Keratinocyte (primary cell): ENCODE measurements at regions not wholly inside any gene's neighbourhood (a gene's known extent, or its start where the extent isn't known, plus 50 kb on each side); places are given as distances from the start of the nearest gene placed in this dataset.

Experiments used
- DNase-seq: peaks from one replicate; pipeline ENCODE4 v3.0.0-alpha.2; 2011; ENCODE audit warnings: low read depth, missing footprints, low spot score
- FAIRE-seq: peaks from 2 replicates; lab custom pipeline; 2011; peaks lifted over from hg19 to GRCh38; lab: Jason Lieb, UNC
- H2AFZ ChIP-seq: 2 replicates; pipeline ENCODE4 v1.6.0; 2012; ENCODE audit warnings: low read length, control low read depth, inconsistent platforms; ENCODE audit not compliant: control insufficient read depth
- H3K27ac ChIP-seq: 2 replicates; pipeline ENCODE4 v1.5.1; 2011; ENCODE audit warnings: low read length; ENCODE audit not compliant: control insufficient read depth, insufficient read depth
- H3K27me3 ChIP-seq: 3 replicates; pipeline ENCODE4 v1.6.0; 2011; ENCODE audit warnings: low read length; ENCODE audit not compliant: control insufficient read depth, insufficient read depth; ENCODE audit errors: extremely low read depth
- H3K36me3 ChIP-seq, 2 experiments: 2 replicates in 1 of 2; 3 replicates in 1 of 2; pipeline ENCODE4 v1.5.1; 2011; ENCODE audit warnings: low read length in 2 of 2, mild to moderate bottlenecking in 1 of 2; ENCODE audit not compliant: control insufficient read depth in 2 of 2, insufficient read depth in 2 of 2; ENCODE audit errors: extremely low read depth in 1 of 2
- H3K4me1 ChIP-seq: 3 replicates; pipeline ENCODE4 v1.5.1; 2011; ENCODE audit warnings: low read length; ENCODE audit not compliant: control insufficient read depth, insufficient read depth; ENCODE audit errors: extremely low read depth
- H3K4me2 ChIP-seq: 3 replicates; pipeline ENCODE4 v1.6.0; 2011; ENCODE audit warnings: low read depth, low read length; ENCODE audit not compliant: control insufficient read depth, insufficient read depth; ENCODE audit errors: extremely low read depth
- H3K4me3 ChIP-seq, 3 experiments: fragments of 200-600 bp in 1 of 3; sonication (generic) in 1 of 3; 2 replicates in 2 of 3; 3 replicates in 1 of 3; pipeline ENCODE4 v1.5.1; 2011 to 2016; ENCODE audit warnings: low read length in 3 of 3, mild to moderate bottlenecking in 3 of 3, control low read depth in 2 of 3, inconsistent platforms in 1 of 3, low read depth in 1 of 3, mixed read lengths in 1 of 3, mixed run types in 1 of 3, moderate library complexity in 1 of 3; ENCODE audit not compliant: control insufficient read depth in 2 of 3, insufficient read depth in 2 of 3; ENCODE audit errors: extremely low read depth in 1 of 3
- H3K79me2 ChIP-seq: 2 replicates; pipeline ENCODE4 v1.6.0; 2012; ENCODE audit warnings: low read length; ENCODE audit not compliant: control insufficient read depth, insufficient read depth
- H3K9ac ChIP-seq: 3 replicates; pipeline ENCODE4 v1.6.0; 2011; ENCODE audit warnings: low read length; ENCODE audit not compliant: control insufficient read depth, insufficient read depth; ENCODE audit errors: extremely low read depth
- H3K9me1 ChIP-seq: 3 replicates; pipeline ENCODE4 v1.6.0; 2011; ENCODE audit warnings: low read length; ENCODE audit not compliant: control insufficient read depth, insufficient read depth; ENCODE audit errors: extremely low read depth
- H3K9me3 ChIP-seq: 2 replicates; pipeline ENCODE4 v1.5.1; 2012; ENCODE audit warnings: low read depth, low read length; ENCODE audit not compliant: control insufficient read depth
- H4K20me1 ChIP-seq: 3 replicates; pipeline ENCODE4 v1.6.0; 2011; ENCODE audit warnings: low read length; ENCODE audit not compliant: control insufficient read depth, insufficient read depth; ENCODE audit errors: extremely low read depth
- CTCF ChIP-seq, 3 experiments: IDR thresholded peaks in 1 of 3; conservative IDR thresholded peaks in 1 of 3; optimal IDR thresholded peaks in 1 of 3; 2 replicates in 2 of 3; 3 replicates in 1 of 3; pipeline versions ENCODE3 to v1.5.1; 2011; ENCODE audit warnings: low read length in 3 of 3, mild to moderate bottlenecking in 3 of 3, moderate library complexity in 2 of 3, control low read depth in 1 of 3, inconsistent platforms in 1 of 3; ENCODE audit not compliant: insufficient read depth in 2 of 3; ENCODE audit errors: extremely low read depth in 1 of 3
- EZH2 ChIP-seq: IDR thresholded peaks from one replicate; pipeline ENCODE4 v1.6.1; 2012; ENCODE audit warnings: inconsistent platforms, mild to moderate bottlenecking, low read length, moderate library complexity
- dilution Hi-C: fragments of 300-500 bp; cut with MboI; formaldehyde crosslinking; loops from one replicate; pipeline ENCODE4 v1.7.0; 2020; ENCODE audit warnings: low sequenced_read_pairs; ENCODE audit not compliant: extremely low pct_ligation_motif_present

GRCh38 chr13:107457686-107458085 lies 757.6 kb downstream of the LIG4 start:
- H3K4me2 ChIP-seq: no peak overlapping the region
- no peaks in the 10 kb centered on the region for H3K36me3 ChIP-seq
- dilution Hi-C loops: no loop called here
- no peak overlapping the region for H3K27ac ChIP-seq
- H3K4me1 ChIP-seq: no peaks in the 10 kb centered on the region
- H3K4me3 ChIP-seq: no peak overlapping the region
- H3K9ac ChIP-seq: no peak overlapping the region
- no peak for FAIRE-seq
- no peak for DNase-seq
- H4K20me1 ChIP-seq: no peaks in the 10 kb centered on the region
- no peaks in the 10 kb centered on the region for H3K9me1 ChIP-seq
- TF ChIP-seq EZH2 (no peak), CTCF (optimal IDR thresholded peaks at IDR 0.05 in 1 of 3, IDR thresholded peaks at IDR 0.05 in 1 of 3, conservative IDR thresholded peaks at IDR 0.05 in 1 of 3; ENCODE audit: extremely low read depth in 1 of 3, insufficient read depth in 2 of 3, low read length in 3 of 3) (no peak)
- no peak overlapping the region for H2AFZ ChIP-seq
- no peaks in the 10 kb centered on the region for H3K27me3 ChIP-seq
- H3K9me3 ChIP-seq: peaks cover 5% of the 10 kb centered on the region
- H3K79me2 ChIP-seq: no peaks in the 10 kb centered on the region

GRCh38 chr13:107456431-107456830 lies 758.9 kb downstream of the LIG4 start:
- no peak overlapping the region for H2AFZ ChIP-seq
- peaks cover 5% of the 10 kb centered on the region for H3K9me3 ChIP-seq
- no peak for DNase-seq
- no peaks in the 10 kb centered on the region for H3K36me3 ChIP-seq
- H3K9ac ChIP-seq: no peak overlapping the region
- no peaks in the 10 kb centered on the region for H3K4me1 ChIP-seq
- no peaks in the 10 kb centered on the region for H3K79me2 ChIP-seq
- no peaks in the 10 kb centered on the region for H3K27me3 ChIP-seq
- no peak overlapping the region for H3K27ac ChIP-seq
- no peak overlapping the region for H3K4me2 ChIP-seq
- no peaks in the 10 kb centered on the region for H3K9me1 ChIP-seq
- H3K4me3 ChIP-seq: no peak overlapping the region
- FAIRE-seq: no peak
- dilution Hi-C loops: no loop called here
- TF ChIP-seq EZH2 (no peak), CTCF (optimal IDR thresholded peaks at IDR 0.05 in 1 of 3, IDR thresholded peaks at IDR 0.05 in 1 of 3, conservative IDR thresholded peaks at IDR 0.05 in 1 of 3; ENCODE audit: extremely low read depth in 1 of 3, insufficient read depth in 2 of 3, low read length in 3 of 3) (no peak)
- no peaks in the 10 kb centered on the region for H4K20me1 ChIP-seq
